NCI-H774 (cell line): ENCODE measurements at regions not wholly inside any gene's neighbourhood (a gene's known extent, or its start where the extent isn't known, plus 50 kb on each side); places are given as distances from the start of the nearest gene placed in this dataset.

Experiments
- DNase-seq: peaks from one replicate; lab custom pipeline; 2025; lab: John Stamatoyannopoulos, UW

DNA sequence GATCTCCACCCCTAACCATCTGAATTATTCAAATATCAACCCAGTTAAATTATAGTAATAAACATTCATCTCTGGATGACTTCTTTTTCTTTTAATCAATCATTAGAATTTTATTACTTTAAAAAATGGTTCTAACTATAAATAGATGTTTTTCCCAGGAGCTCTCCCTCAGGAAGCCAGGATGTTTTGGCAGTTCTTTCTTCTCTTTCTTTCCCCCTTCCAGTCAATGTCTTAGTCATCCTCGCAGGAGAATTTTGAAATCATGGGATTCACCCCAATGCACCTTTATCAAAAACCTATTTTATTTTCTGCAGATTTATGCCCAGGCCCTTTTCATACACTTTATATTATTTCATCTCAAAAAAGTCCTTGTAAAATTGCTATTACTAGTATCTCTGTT is 711.6 kb downstream of the CDH11 start:
- DNase-seq, result no peak

DNA sequence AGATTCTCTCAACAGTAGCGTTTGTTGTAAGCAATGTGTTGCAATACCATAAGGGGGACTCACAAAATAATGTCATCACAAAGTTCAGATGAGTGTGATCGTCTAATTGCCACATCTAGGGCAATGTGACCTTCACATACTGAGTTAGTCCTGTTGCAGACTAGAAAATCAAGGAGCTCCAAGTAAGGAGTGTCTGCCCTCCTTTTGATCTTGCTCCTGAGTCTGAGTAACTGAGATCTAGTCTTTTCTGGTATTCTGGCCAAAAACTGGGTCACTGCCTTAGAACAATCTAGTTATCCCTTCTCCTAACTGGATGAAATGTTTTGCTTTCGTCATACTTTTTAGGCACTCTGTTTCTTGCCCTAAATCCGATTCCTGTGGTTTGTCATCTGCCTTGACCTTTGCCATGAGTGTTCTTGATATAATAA is 712.1 kb downstream of the CDH11 start:
- no peak for DNase-seq

DNA sequence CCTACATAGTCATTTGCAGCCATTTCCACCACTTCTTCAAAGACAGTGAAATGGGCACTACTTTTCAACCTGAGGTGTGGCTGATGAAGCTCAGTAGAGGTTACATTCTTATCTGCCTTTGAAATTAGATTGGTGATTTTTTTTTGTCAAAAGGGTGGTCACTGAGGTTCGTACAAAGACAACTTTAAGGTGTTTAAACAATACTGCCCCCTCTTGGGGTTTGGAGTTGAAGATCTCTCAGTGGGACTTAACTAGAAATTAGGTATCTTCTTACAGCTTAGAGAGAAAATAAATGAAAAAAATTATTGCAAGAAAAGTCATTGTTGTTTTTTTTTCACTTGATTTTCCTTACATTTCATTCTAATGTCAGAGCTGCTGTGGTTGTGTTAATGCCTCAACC is 713.2 kb downstream of the CDH11 start:
- no peak for DNase-seq

DNA sequence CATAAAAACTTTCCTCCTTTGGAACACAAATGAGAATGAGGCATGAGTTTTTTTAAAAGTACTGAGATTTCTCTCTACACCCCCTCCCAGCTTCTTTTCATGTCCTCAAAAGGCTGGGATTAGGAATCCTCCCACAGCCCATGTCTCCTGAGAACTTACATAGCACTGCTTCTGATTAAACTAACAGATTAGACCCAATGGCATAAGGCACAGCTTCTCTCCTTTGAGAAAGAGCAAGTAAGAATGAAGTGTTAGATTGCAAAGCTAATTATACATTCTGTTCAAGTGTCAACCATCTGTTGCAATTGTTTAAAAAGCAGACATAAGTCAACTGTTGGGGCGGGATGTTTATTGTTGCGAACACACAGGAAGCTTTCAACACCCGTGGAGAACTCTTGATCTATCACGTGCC is 715.1 kb downstream of the CDH11 start:
- DNase-seq, result no peak

DNA sequence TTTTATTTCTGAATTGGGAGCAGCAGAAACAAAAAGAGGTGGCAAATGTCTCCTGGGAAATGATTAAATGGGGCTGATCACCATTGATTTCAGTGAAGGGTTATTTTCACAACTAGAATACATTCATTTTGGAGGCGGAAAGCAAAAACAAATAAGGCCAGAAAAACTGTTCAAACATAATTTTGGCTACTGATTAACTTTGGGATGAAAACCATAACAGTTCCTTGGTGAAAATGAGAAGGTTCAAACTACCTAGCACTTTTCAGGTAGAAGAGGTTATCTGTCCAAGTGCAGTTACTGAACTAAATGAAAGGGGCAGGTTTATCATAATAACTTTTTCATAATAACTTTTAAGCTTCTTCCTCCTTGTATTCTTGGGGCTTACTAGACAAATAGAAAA is 718.5 kb downstream of the CDH11 start:
- DNase-seq, result no peak

DNA sequence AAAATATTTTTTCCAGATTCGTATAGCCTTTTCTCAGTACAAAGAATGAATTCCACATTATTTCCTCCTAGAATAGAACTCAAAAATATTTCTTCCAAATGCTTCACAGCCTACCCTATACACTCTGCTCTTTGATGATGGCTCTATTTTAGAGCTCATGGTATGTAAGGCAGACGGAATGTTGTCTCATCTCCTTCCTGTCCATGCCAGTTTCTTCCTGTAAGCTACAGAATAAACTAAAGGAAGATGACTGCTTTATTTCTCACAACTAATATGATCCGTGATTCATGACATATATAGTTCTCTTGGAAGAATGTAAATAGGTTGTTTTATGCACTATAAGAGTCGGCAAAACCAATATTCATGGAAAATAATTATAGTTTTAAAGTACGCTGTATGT is 723.1 kb downstream of the CDH11 start:
- no peak for DNase-seq

DNA sequence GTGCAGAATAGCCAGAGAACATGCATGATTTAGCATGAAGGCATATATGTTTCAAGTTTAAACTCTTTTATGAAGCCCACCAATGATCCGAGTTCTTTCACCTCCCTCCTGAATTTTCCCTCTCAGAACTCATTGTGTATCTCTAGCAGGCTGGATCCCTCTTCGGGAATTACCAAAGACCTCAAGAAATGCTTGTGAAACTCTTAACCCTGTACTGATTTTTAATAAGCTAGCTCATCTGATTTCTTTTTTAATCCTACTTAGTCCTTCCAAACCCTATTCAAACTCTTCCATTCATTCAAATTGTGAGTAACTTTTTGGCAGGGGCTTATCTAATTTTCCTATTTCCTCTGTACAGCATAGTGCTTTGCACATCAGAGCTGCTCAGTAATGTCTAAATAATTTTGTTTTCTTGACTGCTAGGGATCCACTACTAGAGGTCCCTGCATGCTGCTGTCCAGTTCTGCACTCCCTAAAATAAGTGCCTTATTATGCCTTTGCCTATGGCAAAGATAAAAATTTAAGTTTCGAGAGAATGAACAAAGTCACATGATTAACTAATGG is 723.8 kb downstream of the CDH11 start:
- DNase-seq, result no peak

DNA sequence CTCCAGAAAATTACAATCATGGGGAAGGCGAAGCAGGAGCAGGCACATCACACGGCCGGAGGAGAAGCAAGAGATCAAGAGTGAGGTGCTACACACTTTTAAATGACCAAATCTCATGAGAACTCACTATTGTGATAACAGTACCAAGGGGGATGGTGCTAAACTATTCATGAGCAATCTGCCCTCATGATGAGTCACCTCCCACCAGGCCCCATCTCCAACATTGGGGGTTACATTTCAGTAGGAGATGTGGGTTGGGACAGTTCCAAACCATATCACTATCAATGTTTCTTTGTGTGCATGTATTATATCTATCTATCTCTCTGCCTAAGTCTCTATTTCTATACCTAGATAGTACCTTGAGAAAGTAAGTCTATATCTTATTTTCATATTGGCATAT is 724.8 kb downstream of the CDH11 start:
- DNase-seq, result no peak

DNA sequence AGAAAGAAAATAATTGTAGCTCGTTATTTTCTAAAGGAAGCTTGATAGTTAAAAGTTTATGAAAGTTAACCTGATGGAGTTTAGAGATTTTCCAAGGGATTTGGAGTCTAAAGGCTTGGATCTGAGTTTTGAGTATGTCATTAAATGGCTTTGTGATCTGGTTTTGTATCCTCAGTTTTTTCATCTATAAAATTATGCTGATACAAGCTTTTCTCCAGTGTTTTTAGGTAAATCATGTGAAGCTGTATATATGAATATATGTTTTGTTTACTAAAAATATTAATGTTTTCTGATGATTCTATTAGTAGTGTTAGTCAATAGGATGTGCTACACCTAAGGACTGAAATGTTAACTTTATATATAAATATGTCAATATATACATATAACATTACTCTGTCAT is 727.8 kb downstream of the CDH11 start:
- no peak for DNase-seq

DNA sequence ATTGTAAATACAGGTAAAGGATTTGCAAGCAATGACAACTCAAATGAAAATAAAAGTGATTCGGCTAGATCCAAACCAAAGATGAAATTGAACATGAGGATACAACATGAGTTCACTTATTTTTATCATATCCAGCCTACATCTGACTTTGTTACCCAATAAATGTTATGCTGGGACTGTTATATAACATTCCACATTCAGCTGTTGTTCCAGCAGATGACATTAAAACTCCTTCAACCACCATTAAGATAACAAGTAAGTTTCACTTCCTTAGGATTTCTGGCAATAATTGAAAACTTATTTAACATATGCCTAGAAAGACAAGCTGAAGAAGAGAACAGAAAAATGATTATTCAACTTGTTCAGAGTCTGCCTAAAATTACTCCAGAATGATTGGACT is 729.4 kb downstream of the CDH11 start:
- DNase-seq, result no peak

DNA sequence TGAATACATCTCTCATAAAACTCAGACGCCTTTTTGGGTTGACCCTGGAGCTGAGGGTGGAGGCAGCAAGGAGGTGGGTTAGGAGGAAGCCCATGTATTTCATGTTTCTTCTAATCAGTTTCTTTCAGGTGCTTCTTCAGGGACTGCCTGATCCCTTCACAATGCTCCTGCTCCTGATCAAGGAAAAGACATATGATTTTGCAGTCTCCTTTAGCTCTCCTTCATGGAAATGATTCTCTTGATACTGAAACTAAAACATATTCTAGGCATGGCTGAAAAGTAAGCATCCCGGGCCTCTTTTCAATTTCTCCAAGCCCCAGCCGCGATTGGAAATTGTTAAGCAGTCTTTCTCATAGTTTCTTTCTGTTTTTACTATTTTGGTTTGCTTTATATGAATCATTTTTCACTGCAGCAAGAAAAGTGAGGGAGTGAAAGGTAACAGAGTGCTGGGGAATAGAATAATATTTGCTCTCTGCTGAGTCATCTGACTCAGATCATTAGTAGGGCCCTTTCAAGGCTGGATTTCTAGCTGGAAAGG is 730.7 kb downstream of the CDH11 start:
- DNase-seq, result no peak

DNA sequence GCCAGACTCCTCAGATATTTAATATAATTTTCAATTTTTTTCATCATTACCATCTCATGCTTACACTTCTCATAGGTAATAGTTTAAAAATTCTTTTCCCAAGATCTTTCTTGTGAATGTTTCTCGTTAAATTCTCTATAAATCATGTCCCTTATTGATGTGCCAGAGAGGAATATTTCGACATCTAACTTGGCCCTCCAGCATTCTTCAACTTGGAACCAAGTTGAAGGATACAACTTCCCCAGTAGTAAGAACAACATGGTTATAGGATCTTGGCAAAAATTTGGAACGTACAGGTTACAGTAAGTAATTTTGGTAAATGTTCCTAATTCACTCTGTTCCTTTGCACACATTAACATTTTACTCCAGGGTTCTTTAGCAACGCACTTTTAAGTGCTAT is 731.8 kb downstream of the CDH11 start:
- DNase-seq, result no peak

DNA sequence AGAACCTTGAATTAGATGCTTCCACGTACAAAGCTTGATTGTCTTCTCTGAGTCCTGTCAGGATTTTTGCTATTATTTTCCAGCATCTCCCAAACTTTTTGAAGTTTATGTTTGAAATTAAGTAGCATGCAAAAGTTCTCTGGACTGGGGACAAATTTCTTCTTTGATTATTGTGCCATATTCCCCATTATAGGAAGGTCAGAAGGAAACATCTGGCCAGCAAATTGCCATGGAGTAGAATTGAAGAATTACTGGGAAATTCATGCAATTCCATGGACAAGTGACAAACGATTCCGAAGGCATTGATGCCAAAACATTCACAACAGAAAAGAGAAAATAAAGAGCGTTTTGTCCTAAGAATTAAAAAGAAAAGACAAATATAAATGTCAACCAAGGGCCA is 737.2 kb downstream of the CDH11 start:
- no peak for DNase-seq

DNA sequence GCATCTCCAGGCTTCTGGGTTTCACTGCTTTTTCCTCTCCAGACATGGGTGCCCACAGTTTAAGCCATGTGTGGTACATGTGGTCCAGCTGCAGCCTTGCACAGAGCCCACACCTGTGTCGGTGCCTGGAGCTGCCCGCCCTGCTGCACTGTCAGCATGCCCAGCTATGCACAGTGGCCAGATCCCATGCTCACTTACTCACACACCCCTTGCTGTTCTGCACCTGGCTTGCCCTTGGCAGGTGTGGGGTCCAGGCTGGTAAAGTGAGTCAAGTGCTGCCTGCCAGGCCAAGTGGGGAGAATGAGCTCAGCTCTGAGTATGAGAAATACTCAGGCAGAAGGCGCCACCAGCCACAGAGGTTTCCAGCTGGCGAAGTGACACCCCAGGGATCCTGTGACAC is 739.9 kb downstream of the CDH11 start:
- DNase-seq, result no peak

DNA sequence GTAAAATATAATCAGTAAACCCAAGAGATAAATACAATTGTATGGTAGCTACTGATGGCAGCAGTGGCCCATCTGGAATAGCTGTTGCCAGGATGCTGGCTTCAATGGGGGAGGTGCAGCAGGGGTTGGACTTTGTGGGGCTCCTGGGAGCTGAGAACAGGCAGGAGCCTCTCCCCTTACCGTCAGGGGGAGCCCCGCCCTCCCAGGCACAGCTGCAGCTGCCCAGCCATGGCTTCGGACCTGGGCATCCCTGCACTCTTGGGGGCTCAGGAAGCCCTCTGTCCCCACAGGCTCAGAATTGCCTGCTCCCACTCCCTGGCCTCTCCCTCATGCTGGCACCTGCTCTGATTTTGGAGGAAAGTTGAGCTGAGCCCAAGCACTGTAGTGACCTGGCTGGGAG is 741.1 kb downstream of the CDH11 start:
- DNase-seq, result no peak

DNA sequence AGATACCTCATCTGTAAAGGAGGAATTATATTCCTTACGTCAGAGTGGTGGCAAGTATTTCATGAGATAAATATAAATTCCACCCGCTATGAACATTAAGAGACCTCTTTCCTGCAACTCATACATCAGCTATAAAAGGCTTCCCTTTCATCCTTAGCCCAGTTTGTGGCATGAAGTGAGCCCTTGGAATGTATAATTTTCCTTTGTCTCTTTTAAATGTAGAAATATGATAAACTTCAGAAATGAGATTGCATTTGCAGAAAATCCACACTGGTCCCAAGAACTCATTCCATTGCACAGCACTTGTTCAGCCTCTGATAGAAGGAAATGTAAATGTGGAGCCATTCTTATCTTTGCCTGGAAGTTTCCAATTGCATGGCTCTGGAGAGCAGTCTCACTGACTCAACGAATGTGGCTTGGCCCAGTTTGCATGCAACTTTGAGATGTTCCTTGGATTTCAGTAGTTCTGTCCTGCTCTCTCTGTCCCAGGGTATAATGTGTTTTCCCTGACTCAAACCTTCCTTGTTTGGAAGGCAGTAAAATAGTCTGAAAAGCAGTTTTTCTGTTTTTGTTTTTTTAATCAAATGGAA is 746.4 kb downstream of the CDH11 start:
- no peak for DNase-seq

DNA sequence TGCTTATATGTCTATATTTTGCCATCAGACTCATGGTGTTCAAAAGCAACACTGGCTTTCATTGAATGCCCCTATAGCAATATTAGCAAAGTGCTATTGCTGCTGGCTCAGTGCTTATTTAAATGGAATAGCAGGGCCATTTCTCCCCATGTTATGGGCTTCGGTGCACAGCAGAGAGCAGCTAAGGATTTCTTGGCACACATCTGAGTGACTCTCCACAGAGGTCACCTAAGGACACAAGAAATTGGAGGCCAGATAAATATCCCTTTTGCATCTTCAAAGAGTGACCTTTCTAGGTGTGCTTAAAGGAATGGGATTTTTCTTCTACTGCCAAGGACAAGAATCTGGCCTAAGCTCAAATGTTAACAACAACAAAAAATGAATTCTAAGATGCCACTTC is 751.8 kb downstream of the CDH11 start:
- no peak for DNase-seq

DNA sequence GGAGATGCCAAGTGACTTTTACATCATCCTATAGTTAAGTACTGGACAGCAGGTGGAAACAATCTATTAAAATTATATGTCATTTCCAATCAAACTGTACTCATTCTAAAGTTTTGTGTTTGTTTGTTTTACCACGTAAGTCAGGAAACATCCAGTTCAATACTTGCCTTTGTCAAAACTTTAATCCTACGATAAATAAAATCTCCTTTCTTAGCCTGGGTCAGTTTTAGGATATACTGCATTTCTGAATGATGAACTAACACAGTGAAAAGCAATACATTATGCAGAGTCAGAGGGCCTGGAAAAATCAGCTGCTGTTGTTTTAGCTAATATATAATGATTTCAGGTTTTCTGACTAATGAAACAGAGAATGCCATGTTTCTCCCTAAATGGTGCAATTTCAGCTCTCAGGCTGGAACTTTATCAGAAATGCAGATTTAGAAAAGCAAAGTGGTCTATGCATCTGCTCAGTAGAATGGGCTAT is 756.4 kb downstream of the CDH11 start:
- DNase-seq, result no peak

DNA sequence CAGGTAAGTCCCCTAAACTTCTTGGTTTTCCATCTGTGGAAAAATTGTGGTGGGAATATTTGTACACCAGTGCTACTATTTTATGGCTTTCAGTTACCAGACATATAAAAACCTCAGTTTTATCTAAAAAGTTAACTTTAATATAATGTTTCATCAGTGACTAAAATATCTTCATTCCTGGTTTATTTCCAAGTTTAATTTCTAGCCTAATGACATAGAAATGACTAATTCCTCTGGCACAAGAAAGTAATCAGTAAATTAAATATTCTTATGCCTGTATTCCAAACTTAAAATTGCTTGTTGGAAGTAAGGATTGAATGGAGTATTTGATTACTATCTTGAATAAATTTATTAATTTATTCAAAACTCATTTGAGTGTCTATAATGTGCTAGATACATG is 757.0 kb downstream of the CDH11 start:
- no peak for DNase-seq

DNA sequence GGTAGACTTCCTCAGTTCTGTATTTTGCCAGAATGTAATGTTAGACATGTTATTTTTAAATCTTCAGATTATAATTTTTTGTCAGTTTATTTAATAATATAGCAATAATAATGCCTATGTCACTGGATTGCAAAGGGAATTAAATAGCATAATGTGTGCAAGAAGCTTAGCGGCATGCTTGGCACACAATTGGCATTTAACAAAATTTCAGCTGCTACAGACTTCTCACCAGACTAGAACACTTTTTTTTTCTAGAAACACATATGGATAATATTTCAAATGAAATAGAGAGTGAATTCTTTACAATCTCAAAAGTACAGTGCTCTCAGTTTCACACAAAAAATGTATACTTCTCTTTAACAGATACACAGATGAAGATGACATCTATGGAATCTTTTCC is 757.4 kb downstream of the CDH11 start:
- DNase-seq, result no peak

DNA sequence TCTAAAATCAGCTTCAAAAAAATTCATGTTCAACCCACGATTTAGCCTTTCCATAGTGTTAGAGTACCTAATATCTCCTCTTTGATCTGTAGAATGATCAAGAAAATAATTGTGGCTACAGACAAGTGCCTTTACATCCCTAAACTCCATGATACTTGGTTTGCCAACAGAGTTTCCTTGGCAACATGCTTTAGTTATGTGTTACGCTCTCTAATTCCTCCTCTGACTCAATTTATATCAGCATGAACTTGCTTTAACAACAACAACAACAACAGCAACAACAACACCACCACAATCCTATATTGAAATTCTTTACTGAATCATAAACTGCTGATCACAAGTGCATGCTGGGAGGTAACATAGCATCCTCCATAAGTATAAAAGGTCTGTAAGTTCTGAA is 757.8 kb downstream of the CDH11 start:
- no peak for DNase-seq

DNA sequence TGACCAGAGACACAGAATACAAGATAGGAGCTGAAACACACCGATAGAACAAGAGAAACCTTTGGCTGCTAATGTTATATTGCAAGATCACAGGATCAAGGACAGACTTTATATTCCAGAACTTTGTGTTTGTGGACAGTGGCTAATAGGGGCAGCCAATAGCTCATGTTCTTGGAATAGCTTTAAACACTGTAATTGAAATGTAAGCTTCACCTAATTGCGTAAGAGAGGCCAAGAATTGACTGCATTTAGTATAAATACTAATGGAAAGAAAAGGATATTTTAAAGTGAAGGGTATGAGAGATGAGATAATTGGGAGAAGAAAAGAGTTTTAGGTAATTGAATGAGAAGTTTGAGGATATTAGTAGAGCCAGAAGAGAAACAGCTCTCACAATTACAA is 758.8 kb downstream of the CDH11 start:
- DNase-seq, result no peak

DNA sequence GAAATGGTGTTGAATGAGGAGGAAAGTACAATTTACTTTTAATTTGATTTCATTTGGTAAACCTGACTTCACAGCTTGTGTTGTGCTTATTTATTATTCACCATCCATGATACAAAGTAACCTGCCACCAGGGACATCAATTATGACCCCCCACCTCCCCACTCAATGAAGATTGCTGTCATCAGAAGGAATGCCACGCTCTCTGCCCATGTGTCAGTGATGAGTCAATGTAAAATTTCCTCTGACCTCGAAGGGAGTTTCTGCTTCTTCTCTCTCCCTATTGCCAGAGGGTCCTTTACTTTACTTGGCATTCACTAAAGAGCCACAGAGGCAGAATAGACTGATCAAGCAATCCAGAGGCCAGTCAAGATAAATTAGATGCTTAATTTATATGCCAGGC is 759.7 kb downstream of the CDH11 start:
- no peak for DNase-seq

DNA sequence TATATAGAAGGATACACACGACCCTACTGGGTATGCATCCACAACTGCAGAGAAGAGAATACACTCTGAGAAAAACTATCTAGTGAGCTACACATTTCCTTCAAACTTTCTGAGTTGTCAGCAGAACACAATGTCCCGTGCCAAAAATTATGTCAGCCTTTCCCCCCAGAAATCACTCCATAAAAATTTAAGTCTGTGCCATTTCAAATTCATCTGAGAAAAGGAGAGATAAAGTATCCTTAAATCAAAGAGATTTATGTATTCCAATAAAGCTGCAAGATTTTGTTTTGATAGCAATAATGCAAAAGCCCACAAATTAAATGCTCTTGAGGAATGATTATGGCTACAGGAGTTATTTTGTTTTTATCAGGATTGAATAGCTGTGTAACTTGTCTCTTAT is 760.1 kb downstream of the CDH11 start:
- DNase-seq, result no peak
